Suprapubic skin (tissue), 4 donors: ENCODE measurements at regions not wholly inside any gene's neighbourhood (a gene's known extent, or its start where the extent isn't known, plus 50 kb on each side); places are given as distances from the start of the nearest gene placed in this dataset.

Experiments used
- CTCF ChIP-seq, 2 donors: fragments of 200-600 bp in 1 of 2; fragments of 450-650 bp in 1 of 2; sonication (generic) in 1 of 2; IDR thresholded peaks; one replicate each; pipeline ENCODE4 v1.5.1; 2016 to 2019; ENCODE audit warnings: antibody characterized with exemption in 2 of 2, mild to moderate bottlenecking in 1 of 2, moderate library complexity in 1 of 2
- POLR2A ChIP-seq, 2 donors: fragments of 450-650 bp; IDR thresholded peaks; one replicate each; pipeline ENCODE4 v1.6.1; 2017; ENCODE audit warnings: antibody characterized with exemption in 2 of 2, mild to moderate bottlenecking in 2 of 2, moderate library complexity in 2 of 2
- POLR2AphosphoS5 ChIP-seq, 3 donors: sonication (generic); formaldehyde crosslinking; IDR thresholded peaks; one replicate each; pipeline ENCODE4 v1.6.1; 2017; ENCODE audit warnings: antibody characterized with exemption in 3 of 3

- no peak for TF ChIP-seq POLR2A (IDR thresholded peaks at IDR 0.05)
- no peak for TF ChIP-seq CTCF (IDR thresholded peaks at IDR 0.05)
- no peak for TF ChIP-seq POLR2AphosphoS5 (IDR thresholded peaks at IDR 0.05)
These were observed 1751.3 kb upstream of the WWC1 start for GRCh38 chr5:166540156-166540555.
